ENCODE measurements at regions not wholly inside any gene's neighbourhood (a gene's known extent, or its start where the extent isn't known, plus 50 kb on each side); places are given as distances from the start of the nearest gene placed in this dataset.
"Not testable (repeated sequence)": the region's sequence is repeated elsewhere in the genome, so short reads cannot be mapped to it uniquely, and the experiment has no call there.

- Mint-ChIP-seq H3K36me3 (no peaks in the 10 kb centered on the region), H3K4me3 (no peak overlapping the region), H3K9me3 (peaks cover 5% of the 10 kb centered on the region), H3K4me1 (ENCODE audit: unreplicated experiment) (peaks cover 1% of the 10 kb centered on the region), H3K27me3 (no peaks in the 10 kb centered on the region), H3K27ac (no peak overlapping the region)
- no peak for DNase-seq (ENCODE audit: extremely low spot score, unreplicated experiment)
- TF ChIP-seq CTCF (conservative IDR thresholded peaks at IDR 0.05) = no peak
Measured at GRCh38 chr3:110680450-110680849, 391.2 kb upstream of the NECTIN3 start.

- no peak for DNase-seq (ENCODE audit: extremely low spot score, unreplicated experiment)
- H3K27me3 Mint-ChIP-seq = no peaks in the 10 kb centered on the region
- no peak overlapping the region for H3K27ac Mint-ChIP-seq
- H3K36me3 Mint-ChIP-seq = no peaks in the 10 kb centered on the region
- no peak for TF ChIP-seq CTCF (conservative IDR thresholded peaks at IDR 0.05)
- peaks cover 5% of the 10 kb centered on the region for H3K9me3 Mint-ChIP-seq
- no peak overlapping the region for H3K4me3 Mint-ChIP-seq
- H3K4me1 Mint-ChIP-seq (ENCODE audit: unreplicated experiment) = peaks cover 7% of the 10 kb centered on the region
Measured at GRCh38 chr3:110684466-110684865, 387.1 kb upstream of the NECTIN3 start.

- Mint-ChIP-seq H3K4me3 (no peak overlapping the region), H3K9me3 (peaks cover 2% of the 10 kb centered on the region), H3K36me3 (no peaks in the 10 kb centered on the region), H3K4me1 (ENCODE audit: unreplicated experiment) (peaks cover 7% of the 10 kb centered on the region), H3K27me3 (no peaks in the 10 kb centered on the region), H3K27ac (no peak overlapping the region)
- TF ChIP-seq CTCF (conservative IDR thresholded peaks at IDR 0.05) = no peak
- no peak for DNase-seq (ENCODE audit: extremely low spot score, unreplicated experiment)
Measured at GRCh38 chr3:110685630-110686029, 386.0 kb upstream of the NECTIN3 start.

GRCh38 chr3:110686701-110687100, 384.9 kb upstream of the NECTIN3 start:
- H3K9me3 Mint-ChIP-seq = no peaks in the 10 kb centered on the region
- TF ChIP-seq CTCF (conservative IDR thresholded peaks at IDR 0.05) = no peak
- no peak for DNase-seq (ENCODE audit: extremely low spot score, unreplicated experiment)
- H3K27me3 Mint-ChIP-seq = no peaks in the 10 kb centered on the region
- no peaks in the 10 kb centered on the region for H3K36me3 Mint-ChIP-seq
- H3K27ac Mint-ChIP-seq = no peak overlapping the region
- H3K4me1 Mint-ChIP-seq (ENCODE audit: unreplicated experiment) = peaks cover 7% of the 10 kb centered on the region
- no peak overlapping the region for H3K4me3 Mint-ChIP-seq

GRCh38 chr3:110687138-110687537, 384.5 kb upstream of the NECTIN3 start:
- H3K4me3 Mint-ChIP-seq = no peak overlapping the region
- no peaks in the 10 kb centered on the region for H3K27me3 Mint-ChIP-seq
- peaks cover 7% of the 10 kb centered on the region for H3K4me1 Mint-ChIP-seq (ENCODE audit: unreplicated experiment)
- no peaks in the 10 kb centered on the region for H3K36me3 Mint-ChIP-seq
- H3K9me3 Mint-ChIP-seq = no peaks in the 10 kb centered on the region
- DNase-seq (ENCODE audit: extremely low spot score, unreplicated experiment) = no peak
- no peak overlapping the region for H3K27ac Mint-ChIP-seq
- no peak for TF ChIP-seq CTCF (conservative IDR thresholded peaks at IDR 0.05)

GRCh38 chr3:110697961-110698360, 373.7 kb upstream of the NECTIN3 start:
- Mint-ChIP-seq H3K4me3 (no peak overlapping the region), H3K4me1 (ENCODE audit: unreplicated experiment) (peaks cover 5% of the 10 kb centered on the region), H3K36me3 (no peaks in the 10 kb centered on the region), H3K27me3 (no peaks in the 10 kb centered on the region), H3K9me3 (no peaks in the 10 kb centered on the region), H3K27ac (no peak overlapping the region)
- no peak for DNase-seq (ENCODE audit: extremely low spot score, unreplicated experiment)
- no peak for TF ChIP-seq CTCF (conservative IDR thresholded peaks at IDR 0.05)

DNA sequence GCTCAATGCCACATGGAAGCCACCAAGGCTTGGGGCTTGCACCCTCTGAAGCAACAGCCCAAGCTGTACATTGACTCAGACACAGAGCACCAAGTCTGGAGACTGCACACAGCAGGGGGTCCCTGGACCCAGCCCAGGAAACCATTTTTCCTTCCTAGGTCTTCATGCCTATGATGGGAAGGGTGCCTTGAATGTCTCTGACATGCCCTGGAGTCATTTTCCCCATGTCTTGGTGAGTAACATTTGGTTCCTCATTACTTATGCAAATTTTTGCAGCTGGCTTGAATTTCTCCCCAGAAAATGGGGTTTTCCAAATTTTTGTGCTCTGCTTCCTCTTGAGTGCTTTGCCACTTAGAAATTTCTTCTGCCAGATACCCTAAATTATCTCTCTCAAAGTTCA, 367.3 kb upstream of the NECTIN3 start:
- H3K4me1 Mint-ChIP-seq (ENCODE audit: unreplicated experiment); DNase-seq (ENCODE audit: extremely low spot score, unreplicated experiment); H3K27ac Mint-ChIP-seq; H3K36me3 Mint-ChIP-seq; H3K4me3 Mint-ChIP-seq; H3K27me3 Mint-ChIP-seq: not testable (repeated sequence)
- H3K9me3 Mint-ChIP-seq = peaks cover 13% of the 10 kb centered on the region
